HEK293 (cell line): ENCODE measurements at regions not wholly inside any gene's neighbourhood (a gene's known extent, or its start where the extent isn't known, plus 50 kb on each side); places are given as distances from the start of the nearest gene placed in this dataset.

Experiments used
- HOXC10 ChIP-seq: sonication (generic); formaldehyde crosslinking; IDR thresholded peaks from 2 replicates; pipeline ENCODE4 v1.8.1; 2023; ENCODE audit warnings: mild to moderate bottlenecking, missing genetic modification reagents
- KLF16 ChIP-seq: fragments of 450-650 bp; formaldehyde crosslinking; IDR thresholded peaks from 2 replicates; pipeline ENCODE4 v1.5.1; 2017; ENCODE audit warnings: missing biosample characterization, missing genetic modification characterization
- PATZ1 ChIP-seq: fragments of 450-650 bp; formaldehyde crosslinking; IDR thresholded peaks from 2 replicates; pipeline ENCODE4 v1.5.1; 2016; ENCODE audit warnings: missing biosample characterization, missing genetic modification characterization
- REPIN1 ChIP-seq: fragments of 450-650 bp; formaldehyde crosslinking; IDR thresholded peaks from 2 replicates; pipeline ENCODE4 v1.5.1; 2017; ENCODE audit warnings: missing biosample characterization, missing genetic modification characterization, low read depth
- SALL2 ChIP-seq: fragments of 450-650 bp; formaldehyde crosslinking; IDR thresholded peaks from 2 replicates; pipeline ENCODE4 v1.5.0; 2017; ENCODE audit warnings: missing biosample characterization, mild to moderate bottlenecking, missing genetic modification characterization, borderline replicate concordance
- ZBTB17 ChIP-seq: fragments of 450-650 bp; formaldehyde crosslinking; IDR thresholded peaks from 2 replicates; pipeline ENCODE4 v1.5.1; 2016; ENCODE audit warnings: missing biosample characterization, missing genetic modification characterization
- ZBTB20 ChIP-seq: fragments of 450-650 bp; formaldehyde crosslinking; IDR thresholded peaks from 2 replicates; pipeline ENCODE4 v1.5.1; 2016; ENCODE audit warnings: missing biosample characterization, missing genetic modification characterization
- ZNF174 ChIP-seq: fragments of 450-650 bp; formaldehyde crosslinking; IDR thresholded peaks from 2 replicates; pipeline ENCODE4 v1.5.0; 2017; ENCODE audit warnings: missing biosample characterization, mild to moderate bottlenecking, missing genetic modification characterization
- ZNF274 ChIP-seq, 2 experiments: fragments of 200-500 bp in 1 of 2; fragments of 450-650 bp in 1 of 2; sonication (Bioruptor generic) in 1 of 2; formaldehyde crosslinking in 1 of 2; IDR thresholded peaks; 2 replicates each; pipeline versions ENCODE4 v1.5.1 to v1.6.1; 2014 to 2016; ENCODE audit warnings: borderline replicate concordance in 1 of 2, inconsistent platforms in 1 of 2, low read length in 1 of 2, missing biosample characterization in 1 of 2, missing genetic modification characterization in 1 of 2
- ZNF776 ChIP-seq: fragments of 450-650 bp; formaldehyde crosslinking; IDR thresholded peaks from 2 replicates; pipeline ENCODE4 v1.5.0; 2017; ENCODE audit warnings: missing biosample characterization, missing genetic modification characterization, borderline replicate concordance
- ZNF792 ChIP-seq: fragments of 450-650 bp; formaldehyde crosslinking; IDR thresholded peaks from 2 replicates; pipeline ENCODE4 v1.5.1; 2016; ENCODE audit warnings: missing biosample characterization, missing genetic modification characterization
- ZSCAN30 ChIP-seq: fragments of 450-650 bp; IDR thresholded peaks from 2 replicates; pipeline ENCODE4 v1.5.1; 2018; ENCODE audit warnings: missing biosample characterization, mild to moderate bottlenecking, missing genetic modification characterization, moderate library complexity
- TF ChIP-seq, protein P1 (sequence below): fragments of 450-650 bp; formaldehyde crosslinking; IDR thresholded peaks from 2 replicates; pipeline ENCODE4 v1.5.1; 2016; ENCODE audit warnings: missing biosample characterization, missing genetic modification characterization
- TF ChIP-seq, protein P2 (sequence below): fragments of 450-650 bp; formaldehyde crosslinking; IDR thresholded peaks from 2 replicates; pipeline ENCODE4 v1.5.1; 2016; ENCODE audit warnings: missing biosample characterization, missing genetic modification characterization

DNA sequence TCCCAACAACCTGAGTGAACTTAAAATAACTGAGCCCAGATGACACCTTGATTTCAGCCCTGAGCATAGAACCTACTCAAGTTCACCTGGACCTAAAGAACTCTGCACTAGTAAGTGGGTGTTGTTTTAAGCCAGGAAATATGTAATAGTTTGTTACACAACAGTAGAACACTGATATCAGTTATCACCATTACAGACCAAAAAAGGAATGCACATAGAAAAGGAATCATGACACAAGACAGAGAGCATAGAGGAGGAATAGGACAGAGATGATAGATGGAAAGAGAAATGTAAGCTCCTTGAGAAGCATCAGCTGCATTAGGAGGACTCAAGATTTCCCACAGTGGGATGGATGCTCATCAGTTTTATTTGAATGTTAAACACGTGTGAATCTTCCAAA lies 1096.9 kb upstream of the SEMA6A start:
- TF ChIP-seq, protein P1, sequence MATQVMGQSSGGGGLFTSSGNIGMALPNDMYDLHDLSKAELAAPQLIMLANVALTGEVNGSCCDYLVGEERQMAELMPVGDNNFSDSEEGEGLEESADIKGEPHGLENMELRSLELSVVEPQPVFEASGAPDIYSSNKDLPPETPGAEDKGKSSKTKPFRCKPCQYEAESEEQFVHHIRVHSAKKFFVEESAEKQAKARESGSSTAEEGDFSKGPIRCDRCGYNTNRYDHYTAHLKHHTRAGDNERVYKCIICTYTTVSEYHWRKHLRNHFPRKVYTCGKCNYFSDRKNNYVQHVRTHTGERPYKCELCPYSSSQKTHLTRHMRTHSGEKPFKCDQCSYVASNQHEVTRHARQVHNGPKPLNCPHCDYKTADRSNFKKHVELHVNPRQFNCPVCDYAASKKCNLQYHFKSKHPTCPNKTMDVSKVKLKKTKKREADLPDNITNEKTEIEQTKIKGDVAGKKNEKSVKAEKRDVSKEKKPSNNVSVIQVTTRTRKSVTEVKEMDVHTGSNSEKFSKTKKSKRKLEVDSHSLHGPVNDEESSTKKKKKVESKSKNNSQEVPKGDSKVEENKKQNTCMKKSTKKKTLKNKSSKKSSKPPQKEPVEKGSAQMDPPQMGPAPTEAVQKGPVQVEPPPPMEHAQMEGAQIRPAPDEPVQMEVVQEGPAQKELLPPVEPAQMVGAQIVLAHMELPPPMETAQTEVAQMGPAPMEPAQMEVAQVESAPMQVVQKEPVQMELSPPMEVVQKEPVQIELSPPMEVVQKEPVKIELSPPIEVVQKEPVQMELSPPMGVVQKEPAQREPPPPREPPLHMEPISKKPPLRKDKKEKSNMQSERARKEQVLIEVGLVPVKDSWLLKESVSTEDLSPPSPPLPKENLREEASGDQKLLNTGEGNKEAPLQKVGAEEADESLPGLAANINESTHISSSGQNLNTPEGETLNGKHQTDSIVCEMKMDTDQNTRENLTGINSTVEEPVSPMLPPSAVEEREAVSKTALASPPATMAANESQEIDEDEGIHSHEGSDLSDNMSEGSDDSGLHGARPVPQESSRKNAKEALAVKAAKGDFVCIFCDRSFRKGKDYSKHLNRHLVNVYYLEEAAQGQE (tag by site-specific recombination): no peak
- TF ChIP-seq, protein P2, sequence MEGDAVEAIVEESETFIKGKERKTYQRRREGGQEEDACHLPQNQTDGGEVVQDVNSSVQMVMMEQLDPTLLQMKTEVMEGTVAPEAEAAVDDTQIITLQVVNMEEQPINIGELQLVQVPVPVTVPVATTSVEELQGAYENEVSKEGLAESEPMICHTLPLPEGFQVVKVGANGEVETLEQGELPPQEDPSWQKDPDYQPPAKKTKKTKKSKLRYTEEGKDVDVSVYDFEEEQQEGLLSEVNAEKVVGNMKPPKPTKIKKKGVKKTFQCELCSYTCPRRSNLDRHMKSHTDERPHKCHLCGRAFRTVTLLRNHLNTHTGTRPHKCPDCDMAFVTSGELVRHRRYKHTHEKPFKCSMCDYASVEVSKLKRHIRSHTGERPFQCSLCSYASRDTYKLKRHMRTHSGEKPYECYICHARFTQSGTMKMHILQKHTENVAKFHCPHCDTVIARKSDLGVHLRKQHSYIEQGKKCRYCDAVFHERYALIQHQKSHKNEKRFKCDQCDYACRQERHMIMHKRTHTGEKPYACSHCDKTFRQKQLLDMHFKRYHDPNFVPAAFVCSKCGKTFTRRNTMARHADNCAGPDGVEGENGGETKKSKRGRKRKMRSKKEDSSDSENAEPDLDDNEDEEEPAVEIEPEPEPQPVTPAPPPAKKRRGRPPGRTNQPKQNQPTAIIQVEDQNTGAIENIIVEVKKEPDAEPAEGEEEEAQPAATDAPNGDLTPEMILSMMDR (tag by site-specific recombination): no peak
- no peak for TF ChIP-seq KLF16 (tag by site-specific recombination)
- no peak for TF ChIP-seq PATZ1 (tag by site-specific recombination)
- no peak for TF ChIP-seq ZSCAN30
- TF ChIP-seq ZBTB20 (tag by site-specific recombination): no peak
- TF ChIP-seq ZNF174: no peak
- no peak for TF ChIP-seq ZNF274 (IDR thresholded peaks at IDR 0.05; ENCODE audit: low read length)
- no peak for TF ChIP-seq ZNF274 (tag by site-specific recombination; IDR thresholded peaks at IDR 0.05; ENCODE audit: borderline replicate concordance)
- TF ChIP-seq SALL2 (tag by site-specific recombination): no peak
- no peak for TF ChIP-seq ZNF776 (tag by site-specific recombination)
- TF ChIP-seq ZBTB17 (tag by site-specific recombination): no peak
- no peak for TF ChIP-seq HOXC10 (CRISPR knock-in tag)
- TF ChIP-seq REPIN1 (tag by site-specific recombination): no peak
- no peak for TF ChIP-seq ZNF792 (tag by site-specific recombination)
